NCI-H2196 treated with DMSO at 0.1 percent for 48 hours (cell line): ENCODE measurements at regions not wholly inside any gene's neighbourhood (a gene's known extent, or its start where the extent isn't known, plus 50 kb on each side); places are given as distances from the start of the nearest gene placed in this dataset.
"Not testable (repeated sequence)": the region's sequence is repeated elsewhere in the genome, so short reads cannot be mapped to it uniquely, and the experiment has no call there.

Experiments
- DNase-seq: peaks from one replicate; lab custom pipeline; 2025; ENCODE audit not compliant: unreplicated experiment; lab: John Stamatoyannopoulos, UW

- no peak for DNase-seq
Measured at GRCh38 chr2:64742678-64743077, 89.0 kb upstream of the SERTAD2 start.

GRCh38 chr2:64743739-64744330, 90.1 kb upstream of the SERTAD2 start:
- no peak for DNase-seq

- no peak for DNase-seq
Measured at GRCh38 chr2:64745562-64745961, 91.8 kb upstream of the SERTAD2 start.

GRCh38 chr2:64747690-64748091, 94.0 kb upstream of the SERTAD2 start:
- DNase-seq: not testable (repeated sequence)

- DNase-seq: no peak
Measured at GRCh38 chr2:64748147-64748546, 94.4 kb upstream of the SERTAD2 start.

- no peak for DNase-seq
Measured at GRCh38 chr2:64748561-64748960, 94.8 kb upstream of the SERTAD2 start.

GRCh38 chr2:64749446-64749845, 95.7 kb upstream of the SERTAD2 start:
- no peak for DNase-seq

GRCh38 chr2:64750001-64750816, 96.5 kb upstream of the SERTAD2 start:
- DNase-seq: no peak

GRCh38 chr2:64750817-64751285, 97.1 kb upstream of the SERTAD2 start:
- DNase-seq: peak; percentile 96

GRCh38 chr2:64751286-64752260, 97.9 kb upstream of the SERTAD2 start:
- DNase-seq: peak; percentile 96

- no peak for DNase-seq
Measured at GRCh38 chr2:64753399-64753798, 99.7 kb upstream of the SERTAD2 start.

GRCh38 chr2:64754570-64754969, 100.9 kb upstream of the SERTAD2 start:
- no peak for DNase-seq

GRCh38 chr2:64757126-64757525, 103.4 kb upstream of the SERTAD2 start:
- DNase-seq: no peak

GRCh38 chr2:64760128-64760527, 106.4 kb upstream of the SERTAD2 start:
- no peak for DNase-seq

GRCh38 chr2:64762301-64762997, 108.7 kb upstream of the SERTAD2 start:
- DNase-seq: no peak

- no peak for DNase-seq
Measured at GRCh38 chr2:64763126-64763525, 109.4 kb upstream of the SERTAD2 start.

- DNase-seq: no peak
Measured at GRCh38 chr2:64765160-64765805, 111.6 kb upstream of the SERTAD2 start.

- DNase-seq: no peak
Measured at GRCh38 chr2:64766841-64767669, 113.3 kb upstream of the SERTAD2 start.
